PC-3 (cell line): ENCODE measurements at regions not wholly inside any gene's neighbourhood (a gene's known extent, or its start where the extent isn't known, plus 50 kb on each side); places are given as distances from the start of the nearest gene placed in this dataset.

Source experiments
- EZH2phosphoT487 ChIP-seq: fragments of 300-600 bp; sonication (generic); IDR thresholded peaks from 2 replicates; pipeline ENCODE4 v1.6.1; 2018; ENCODE audit warnings: mild to moderate bottlenecking, antibody characterized with exemption, low read length, borderline replicate concordance
- TF ChIP-seq, protein P1 (sequence below): fragments of 300-600 bp; sonication (generic); conservative IDR thresholded peaks from 2 replicates; pipeline ENCODE4 v1.5.1; 2017; ENCODE audit warnings: antibody characterized with exemption, low read depth, mild to moderate bottlenecking, low read length

DNA sequence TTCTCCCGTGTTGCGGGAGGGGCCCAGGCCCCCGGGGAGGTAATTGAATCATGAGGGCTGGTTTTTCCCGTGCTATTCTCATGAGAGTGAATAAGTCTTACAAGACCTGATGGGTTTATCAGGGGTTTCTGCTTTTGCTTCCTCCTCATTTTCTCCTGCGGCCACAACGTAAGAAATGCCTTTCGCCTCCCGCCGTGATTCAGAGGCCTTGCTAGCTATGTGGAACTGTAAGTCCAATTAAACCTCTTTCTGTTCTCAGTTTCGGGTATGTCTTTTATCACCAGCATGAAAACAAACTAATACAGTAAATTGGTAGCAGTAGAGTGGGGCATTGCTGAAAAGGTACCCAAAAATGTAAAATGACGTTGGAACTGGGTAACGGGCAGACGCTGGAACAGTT lies 1035.1 kb downstream of the DTWD2 start:
- TF ChIP-seq, protein P1, sequence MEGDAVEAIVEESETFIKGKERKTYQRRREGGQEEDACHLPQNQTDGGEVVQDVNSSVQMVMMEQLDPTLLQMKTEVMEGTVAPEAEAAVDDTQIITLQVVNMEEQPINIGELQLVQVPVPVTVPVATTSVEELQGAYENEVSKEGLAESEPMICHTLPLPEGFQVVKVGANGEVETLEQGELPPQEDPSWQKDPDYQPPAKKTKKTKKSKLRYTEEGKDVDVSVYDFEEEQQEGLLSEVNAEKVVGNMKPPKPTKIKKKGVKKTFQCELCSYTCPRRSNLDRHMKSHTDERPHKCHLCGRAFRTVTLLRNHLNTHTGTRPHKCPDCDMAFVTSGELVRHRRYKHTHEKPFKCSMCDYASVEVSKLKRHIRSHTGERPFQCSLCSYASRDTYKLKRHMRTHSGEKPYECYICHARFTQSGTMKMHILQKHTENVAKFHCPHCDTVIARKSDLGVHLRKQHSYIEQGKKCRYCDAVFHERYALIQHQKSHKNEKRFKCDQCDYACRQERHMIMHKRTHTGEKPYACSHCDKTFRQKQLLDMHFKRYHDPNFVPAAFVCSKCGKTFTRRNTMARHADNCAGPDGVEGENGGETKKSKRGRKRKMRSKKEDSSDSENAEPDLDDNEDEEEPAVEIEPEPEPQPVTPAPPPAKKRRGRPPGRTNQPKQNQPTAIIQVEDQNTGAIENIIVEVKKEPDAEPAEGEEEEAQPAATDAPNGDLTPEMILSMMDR = no peak
- no peak for TF ChIP-seq EZH2phosphoT487
